ENCODE measurements at regions not wholly inside any gene's neighbourhood (a gene's known extent, or its start where the extent isn't known, plus 50 kb on each side); places are given as distances from the start of the nearest gene placed in this dataset.
"Not testable (repeated sequence)": the region's sequence is repeated elsewhere in the genome, so short reads cannot be mapped to it uniquely, and the experiment has no call there.

DNA sequence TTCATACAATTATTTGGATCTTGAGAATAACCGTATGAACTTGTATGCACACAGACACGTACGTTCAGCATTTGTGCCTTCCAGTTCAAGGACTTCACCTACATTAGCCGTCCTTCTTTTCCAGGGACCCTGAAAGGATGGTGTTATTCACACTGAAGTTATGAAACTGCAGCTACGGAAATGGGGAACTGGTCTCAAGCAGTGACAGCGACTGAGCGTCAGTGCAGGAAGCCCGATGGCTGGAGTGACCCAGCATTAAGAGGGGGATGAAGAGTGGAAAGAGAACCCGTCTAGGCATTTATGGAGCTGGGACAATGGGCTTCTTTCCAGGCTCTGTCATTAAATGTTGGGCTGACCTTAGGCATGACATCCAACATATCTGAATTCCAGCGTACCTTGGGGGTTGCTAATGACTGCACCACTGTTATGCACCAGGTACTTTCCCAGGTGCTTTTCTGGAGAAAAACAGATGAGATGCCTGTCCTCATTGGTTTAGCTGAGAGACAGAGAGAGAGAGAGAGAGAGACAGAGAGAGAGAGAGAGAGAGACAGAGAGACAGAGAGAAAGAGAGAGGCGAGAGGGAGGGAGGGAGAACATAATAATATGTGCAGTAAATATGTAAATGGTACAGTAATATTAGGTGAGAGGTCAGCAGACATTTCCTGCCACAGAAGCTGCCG lies 204.7 kb upstream of the EXOC2 start:
- no peak for DNase-seq (ENCODE audit: low read depth)

DNA sequence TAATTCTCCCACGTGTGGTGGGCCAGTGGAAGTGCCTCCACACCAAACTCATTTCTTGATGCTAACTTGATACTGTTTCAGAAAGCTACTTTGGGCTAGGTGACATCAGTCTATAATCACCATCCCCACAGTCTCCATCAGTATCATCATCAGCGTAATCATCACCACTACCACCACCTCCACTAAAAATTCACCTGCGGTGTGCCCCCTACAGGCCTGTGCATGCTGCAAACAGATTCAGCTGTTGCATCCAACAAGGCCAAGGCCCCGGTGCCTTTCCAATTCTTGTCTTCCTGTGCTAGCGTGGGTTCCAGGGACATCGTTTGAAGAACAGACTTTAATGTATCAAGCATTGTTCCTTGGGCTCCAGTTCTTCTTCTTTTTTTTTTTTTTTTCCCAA lies 201.3 kb upstream of the EXOC2 start:
- DNase-seq (ENCODE audit: low read depth), result no peak

DNA sequence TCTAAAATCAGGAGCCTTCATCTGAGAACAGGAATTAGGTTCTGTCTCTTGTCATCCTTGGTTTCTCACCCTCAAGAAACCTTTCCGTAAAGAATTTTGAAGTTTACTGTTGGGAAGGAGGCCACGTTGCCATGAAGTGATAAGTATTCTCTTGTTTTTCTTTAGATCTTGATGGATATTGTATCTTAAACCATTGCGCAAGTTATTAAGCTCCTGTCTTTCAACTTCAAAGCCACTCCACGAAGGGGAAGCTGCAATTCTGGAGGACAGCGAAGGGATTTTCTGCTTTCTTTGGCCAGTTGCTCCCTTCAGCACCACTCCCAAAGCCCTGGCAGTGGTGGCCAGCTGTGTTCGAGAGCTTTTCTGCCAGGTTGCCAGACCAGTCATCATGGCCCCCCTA lies 198.1 kb upstream of the EXOC2 start:
- no peak for DNase-seq (ENCODE audit: low read depth)

DNA sequence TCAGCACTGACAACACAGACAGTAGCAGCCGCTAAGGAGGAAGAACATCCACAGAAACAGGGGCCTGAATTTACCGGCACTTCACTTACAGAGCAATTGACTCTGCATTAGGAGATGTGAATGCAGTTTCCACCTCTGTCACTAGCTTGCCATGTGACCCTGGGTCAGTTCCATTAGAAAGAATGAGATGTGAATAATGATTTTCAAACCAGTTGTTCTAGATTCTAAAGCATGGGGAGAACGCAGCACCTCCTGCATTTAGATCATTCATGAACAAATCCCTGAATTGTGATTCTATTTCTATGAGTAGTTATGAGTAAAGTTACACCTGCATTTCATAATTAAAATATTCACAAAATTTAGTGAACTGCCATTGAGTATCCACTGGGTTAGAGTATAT lies 197.3 kb upstream of the EXOC2 start:
- no peak for DNase-seq (ENCODE audit: low read depth)

DNA sequence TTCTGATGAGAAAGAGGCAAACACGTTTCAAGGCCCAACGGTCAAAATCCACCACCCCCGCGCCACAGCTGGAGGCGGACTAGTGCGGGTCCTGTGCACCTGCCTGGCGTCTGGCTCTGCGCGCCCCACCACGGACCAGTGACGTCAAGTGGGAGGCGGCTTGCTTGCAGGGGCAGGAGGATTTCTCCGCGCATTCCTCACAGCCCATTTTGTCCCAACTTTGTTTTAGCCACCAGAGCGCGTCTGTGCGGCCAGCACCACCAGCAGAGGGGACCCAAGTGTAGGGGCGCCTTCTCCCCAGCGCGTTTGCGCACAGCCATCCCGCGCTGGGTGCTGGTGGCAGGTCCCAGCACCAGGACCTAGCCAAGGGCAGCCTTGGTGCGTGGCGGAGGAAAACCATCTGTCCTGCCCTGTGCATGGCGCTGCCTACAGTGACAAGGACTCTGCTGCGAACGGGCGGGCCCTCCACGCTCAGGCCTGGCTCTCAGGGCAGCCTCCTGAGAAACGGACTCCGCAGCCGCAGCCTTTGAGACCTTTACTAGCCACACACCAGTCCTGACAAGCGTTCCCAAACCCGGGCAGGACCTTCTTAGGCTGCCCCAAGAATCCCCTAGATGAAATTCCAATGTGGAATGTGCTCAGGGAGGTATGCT lies 194.8 kb upstream of the EXOC2 start:
- no peak for DNase-seq (ENCODE audit: low read depth)

- not testable (repeated sequence) for DNase-seq (ENCODE audit: low read depth)
Measured at GRCh38 chr6:886116-886515, 193.2 kb upstream of the EXOC2 start.

DNA sequence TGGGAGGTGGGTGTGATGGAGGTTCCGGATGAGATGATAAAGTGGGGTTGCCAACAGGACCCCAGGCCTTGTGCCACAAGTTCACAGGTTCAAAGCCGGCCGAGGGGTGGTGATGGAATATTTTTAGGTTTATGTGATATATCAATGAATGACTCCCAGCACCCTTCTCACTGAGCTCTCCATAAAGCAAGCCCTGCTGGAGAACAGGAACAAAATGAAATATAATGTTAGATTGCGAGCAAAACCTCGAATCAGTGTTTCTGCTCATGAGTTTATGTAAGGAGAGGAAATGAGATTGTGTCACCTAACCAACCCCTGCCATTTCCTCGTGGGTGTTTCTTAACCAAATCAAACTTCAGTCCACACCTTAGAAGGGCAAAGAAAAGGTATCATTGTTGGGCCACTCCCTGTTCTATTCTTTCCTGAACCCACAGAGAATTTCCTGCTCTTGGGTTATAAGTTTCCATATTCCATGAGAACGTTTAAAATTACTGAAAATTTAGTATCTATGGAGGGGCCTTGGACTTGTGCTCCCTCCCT lies 192.2 kb upstream of the EXOC2 start:
- no peak for DNase-seq (ENCODE audit: low read depth)

- DNase-seq (ENCODE audit: low read depth), result no peak
Measured at GRCh38 chr6:884570-884969, 191.6 kb upstream of the EXOC2 start.

DNA sequence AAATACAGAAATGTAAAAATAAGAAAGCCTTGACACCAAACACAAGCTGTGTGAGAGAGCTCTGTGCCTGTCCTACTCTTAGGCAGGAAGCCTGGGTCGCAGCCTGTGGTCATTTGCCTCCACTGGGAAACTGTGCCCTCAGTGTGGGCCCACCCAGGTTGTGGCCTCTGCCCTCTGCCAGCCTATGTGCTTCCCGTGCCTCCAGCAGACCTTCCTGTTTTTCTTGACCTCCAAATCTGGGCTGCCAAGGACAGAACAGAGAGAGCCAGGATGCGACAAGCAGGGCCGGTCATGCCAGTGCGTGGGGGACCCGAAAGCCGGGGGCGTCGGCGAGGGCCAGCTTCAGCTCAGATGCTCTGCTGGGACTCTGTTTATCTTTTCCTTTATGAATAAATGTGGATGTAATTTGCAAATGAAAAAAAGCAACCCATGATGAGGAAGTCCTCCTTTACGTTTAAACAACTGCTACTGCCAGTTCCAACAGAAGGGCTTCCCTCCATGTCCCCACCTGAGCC lies 189.2 kb upstream of the EXOC2 start:
- no peak for DNase-seq (ENCODE audit: low read depth)

GRCh38 chr6:878179-878578 lies 185.2 kb upstream of the EXOC2 start:
- no peak for DNase-seq (ENCODE audit: low read depth)

GRCh38 chr6:875012-875411 lies 182.1 kb upstream of the EXOC2 start:
- DNase-seq (ENCODE audit: low read depth), result no peak

DNA sequence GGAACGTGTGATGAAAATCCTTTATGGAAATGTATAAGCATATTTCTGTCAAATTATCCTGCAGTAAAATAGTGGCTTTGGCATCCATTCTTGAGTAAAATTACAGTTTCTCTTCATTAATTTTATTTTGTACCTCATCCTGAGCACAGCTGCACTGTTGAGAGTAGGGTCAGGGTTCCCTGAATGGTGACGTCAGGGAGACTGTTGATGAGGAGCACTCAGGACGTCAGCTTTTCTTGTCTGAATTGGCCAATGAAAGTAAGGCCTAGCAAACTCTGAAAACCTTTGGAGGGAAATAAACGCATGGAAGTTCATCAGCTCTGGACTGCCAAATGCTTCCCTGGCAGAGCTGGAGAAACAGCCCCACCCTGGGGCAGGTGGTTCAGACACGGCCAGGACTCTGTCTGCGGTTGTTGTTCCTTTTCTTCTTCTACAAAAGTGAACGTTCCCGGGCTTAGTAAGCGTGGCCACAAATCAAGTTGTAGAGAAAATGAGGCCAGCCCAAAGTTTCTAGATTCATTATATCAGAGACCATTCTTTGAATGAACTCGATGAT lies 179.7 kb upstream of the EXOC2 start:
- DNase-seq (ENCODE audit: low read depth), result no peak

DNA sequence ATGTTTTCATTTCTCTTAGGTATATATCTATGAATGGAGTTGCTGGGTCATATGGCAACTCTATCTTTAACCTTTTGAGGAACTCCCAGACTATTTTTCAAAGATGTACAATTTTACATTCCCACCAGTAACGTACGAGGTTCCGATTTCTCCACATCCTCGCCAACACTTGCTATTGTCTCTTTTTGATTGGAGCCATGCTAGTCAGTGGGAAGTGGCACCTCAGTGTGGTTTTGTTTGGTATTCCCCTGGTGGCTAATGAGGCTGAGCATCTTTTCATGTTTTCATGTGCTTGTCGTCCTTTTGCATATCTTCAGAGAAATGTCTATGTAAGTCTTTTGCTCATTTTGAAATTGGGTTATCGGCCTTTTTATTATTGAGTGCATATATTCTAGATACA lies 178.6 kb upstream of the EXOC2 start:
- no peak for DNase-seq (ENCODE audit: low read depth)

DNA sequence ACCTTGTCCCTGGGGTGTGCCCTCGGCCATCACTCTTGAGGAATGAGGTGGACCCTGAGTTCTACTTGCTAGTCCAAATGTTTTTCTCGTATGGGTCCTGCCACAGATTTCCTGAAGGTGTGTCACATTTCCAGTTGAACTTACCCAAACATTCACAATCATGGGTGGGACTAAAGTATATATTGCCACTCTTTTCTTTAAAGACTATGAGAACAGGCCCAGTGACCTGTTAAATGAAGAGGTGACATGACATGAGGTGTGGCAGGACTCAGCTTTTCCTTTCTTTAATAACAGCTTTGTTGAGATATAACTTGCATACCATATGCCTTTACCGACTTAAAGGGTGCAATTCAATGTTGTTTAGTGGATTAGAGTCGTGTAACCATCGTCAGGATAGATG lies 177.2 kb upstream of the EXOC2 start:
- no peak for DNase-seq (ENCODE audit: low read depth)

GRCh38 chr6:868201-868600 lies 175.3 kb upstream of the EXOC2 start:
- no peak for DNase-seq (ENCODE audit: low read depth)

DNA sequence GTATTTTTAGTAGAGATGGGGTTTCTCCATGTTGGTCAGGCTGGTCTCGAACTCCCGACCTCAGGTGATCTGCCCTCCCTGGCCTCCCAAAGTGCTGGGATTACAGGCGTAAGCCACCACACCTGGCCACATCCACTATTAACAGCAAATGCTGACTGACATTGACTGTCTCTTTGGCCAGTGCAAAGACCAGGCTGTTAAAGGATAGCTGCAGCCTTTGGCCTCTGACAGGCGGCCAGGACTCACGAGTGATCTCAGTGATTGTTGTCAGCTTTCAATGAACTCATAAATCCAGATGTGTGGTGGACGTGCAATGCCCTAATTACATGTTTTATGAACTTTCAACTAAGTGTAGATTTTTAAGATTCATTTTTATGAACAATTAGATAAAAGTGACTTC lies 174.4 kb upstream of the EXOC2 start:
- DNase-seq (ENCODE audit: low read depth), result no peak

- DNase-seq (ENCODE audit: low read depth), result no peak
Measured at GRCh38 chr6:866316-866715, 173.4 kb upstream of the EXOC2 start.

- DNase-seq (ENCODE audit: low read depth), result no peak
Measured at GRCh38 chr6:865846-866245, 172.9 kb upstream of the EXOC2 start.

DNA sequence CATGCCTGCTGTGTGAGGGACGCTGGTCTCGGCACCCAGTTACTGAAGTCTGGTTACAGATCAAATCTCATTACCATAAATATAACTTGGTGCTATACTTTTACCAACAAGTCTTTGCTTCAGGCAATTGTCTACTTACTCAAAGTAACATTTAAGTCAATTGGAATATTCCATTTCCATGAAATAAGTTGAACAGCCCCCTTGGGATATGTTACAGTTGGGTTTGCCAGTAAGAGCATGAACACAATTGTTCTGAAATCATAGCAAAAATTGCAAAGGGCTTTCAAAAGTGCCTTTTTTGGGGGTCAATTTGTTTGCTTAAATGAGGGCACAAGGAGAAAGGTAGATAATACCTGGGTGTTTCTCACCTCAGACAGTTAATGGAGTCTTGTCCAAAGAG lies 170.9 kb upstream of the EXOC2 start:
- no peak for DNase-seq (ENCODE audit: low read depth)

DNA sequence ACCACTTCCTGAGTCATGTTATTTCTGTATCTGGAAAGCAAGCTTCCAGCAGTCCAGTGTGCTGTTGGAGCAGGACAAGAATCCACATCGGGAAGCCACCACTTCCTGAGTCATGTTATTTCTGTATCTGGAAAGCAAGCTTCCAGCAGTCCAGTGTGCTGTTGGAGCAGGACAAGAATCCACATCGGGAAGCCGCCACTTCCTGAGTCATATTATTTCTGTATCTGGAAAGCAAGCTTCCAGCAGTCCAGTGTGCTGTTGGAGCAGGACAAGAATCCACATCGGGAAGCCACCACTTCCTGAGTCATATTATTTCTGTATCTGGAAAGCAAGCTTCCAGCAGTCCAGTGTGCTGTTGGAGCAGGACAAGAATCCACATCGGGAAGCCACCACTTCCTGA lies 170.2 kb upstream of the EXOC2 start:
- not testable (repeated sequence) for DNase-seq (ENCODE audit: low read depth)

- DNase-seq (ENCODE audit: low read depth), result no peak
Measured at GRCh38 chr6:859936-860335, 167.0 kb upstream of the EXOC2 start.

DNA sequence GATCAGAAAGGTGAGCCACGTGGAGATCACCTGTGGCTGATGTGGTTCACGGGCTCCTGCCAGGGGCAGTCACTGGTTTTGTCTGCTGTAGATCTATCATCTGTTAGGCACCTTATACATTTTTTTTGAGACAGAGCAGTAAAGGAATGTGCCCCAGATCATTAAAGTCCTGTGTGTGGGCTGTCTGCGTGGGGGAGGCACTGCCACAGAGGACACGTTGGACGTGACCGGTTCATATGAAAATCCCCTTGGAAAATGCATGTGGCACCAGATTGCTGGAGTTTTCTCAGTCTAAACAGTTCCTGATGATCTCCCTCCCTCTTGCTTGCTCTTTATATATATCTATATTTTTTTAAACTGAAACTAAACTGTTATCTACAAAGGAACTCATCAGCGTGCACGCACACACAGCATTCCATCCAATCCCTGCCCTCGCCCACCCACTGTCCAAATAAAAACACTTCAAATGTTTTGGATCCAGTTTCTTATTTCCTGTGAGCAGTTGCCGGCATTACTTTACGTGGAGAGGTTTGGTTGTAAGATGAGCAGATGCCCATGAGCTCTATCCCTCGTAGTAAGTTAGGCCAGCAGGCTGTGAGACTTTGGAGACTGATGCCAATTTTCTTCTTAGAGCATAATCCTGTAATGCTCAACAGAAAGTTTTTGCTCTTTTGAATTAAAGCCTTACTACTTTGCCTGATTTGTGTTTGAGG lies 161.6 kb upstream of the EXOC2 start:
- no peak for DNase-seq (ENCODE audit: low read depth)

DNA sequence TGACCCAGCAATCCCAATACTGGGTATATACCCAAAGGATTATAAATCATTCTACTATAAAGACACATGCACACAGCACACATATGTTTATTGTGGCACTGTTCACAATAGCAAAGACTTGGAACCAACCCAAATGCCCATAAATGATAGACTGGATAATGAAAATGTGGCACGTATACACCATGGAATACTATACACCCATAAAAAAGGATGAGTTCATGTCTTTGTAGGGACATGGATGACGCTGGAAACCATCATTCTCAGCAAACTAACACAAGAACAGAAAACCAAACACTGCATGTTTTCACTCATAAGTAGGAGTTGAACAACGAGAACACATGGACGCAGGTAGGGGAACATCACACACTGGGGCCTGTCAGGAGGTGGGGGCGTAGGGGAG lies 159.3 kb upstream of the EXOC2 start:
- not testable (repeated sequence) for DNase-seq (ENCODE audit: low read depth)

Measured in activated gamma-delta T cell treated with anti-CD3 and anti-CD28 coated beads, Interleukin-2, amount 50 U/mL, for 16 hours (primary cell).